ENCODE measurements at regions not wholly inside any gene's neighbourhood (a gene's known extent, or its start where the extent isn't known, plus 50 kb on each side); places are given as distances from the start of the nearest gene placed in this dataset.

- no peak for TF ChIP-seq JUND (IDR thresholded peaks at IDR 0.05; ENCODE audit: low read depth)
- in situ Hi-C loops (cut with HindIII; ENCODE audit: low pct_unique_long_range_greater_than_20kb, low sequenced_read_pairs), result no loop called here
- no peak for DNase-seq (ENCODE audit: low read depth in 1 of 2, low spot score in 1 of 2)
Measured at GRCh38 chr12:68074306-68075027, 85.1 kb downstream of the IFNG start.

DNA sequence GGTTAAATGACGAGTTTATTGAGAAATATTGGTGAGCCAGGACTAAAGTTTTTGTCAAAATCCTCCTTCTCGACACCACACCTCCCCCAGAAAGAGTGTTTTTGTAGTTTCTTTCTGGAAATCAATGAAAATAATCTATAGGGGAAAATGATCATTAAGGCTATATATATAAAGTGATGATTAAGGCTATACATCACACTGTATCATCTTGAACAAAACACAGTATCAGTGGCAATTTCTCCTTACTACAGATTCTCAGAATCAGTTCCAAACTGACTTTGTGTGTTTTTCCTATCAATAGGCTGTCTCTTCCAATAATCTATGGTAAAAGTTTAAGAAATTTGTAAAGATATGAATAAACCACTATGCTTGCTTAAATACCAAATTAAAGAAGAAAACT is 81.7 kb downstream of the IFNG-AS1 start:
- DNase-seq (ENCODE audit: low read depth in 1 of 2, low spot score in 1 of 2), result no peak

More for the DNA sequence above, 81.7 kb downstream of the IFNG-AS1 start:
- in situ Hi-C loops (cut with HindIII; ENCODE audit: low pct_unique_long_range_greater_than_20kb, low sequenced_read_pairs), result no loop called here
- no peak for TF ChIP-seq JUND (IDR thresholded peaks at IDR 0.05; ENCODE audit: low read depth)

Measured in T47D (cell line).